ENCODE measurements at regions not wholly inside any gene's neighbourhood (a gene's known extent, or its start where the extent isn't known, plus 50 kb on each side); places are given as distances from the start of the nearest gene placed in this dataset.

DNA sequence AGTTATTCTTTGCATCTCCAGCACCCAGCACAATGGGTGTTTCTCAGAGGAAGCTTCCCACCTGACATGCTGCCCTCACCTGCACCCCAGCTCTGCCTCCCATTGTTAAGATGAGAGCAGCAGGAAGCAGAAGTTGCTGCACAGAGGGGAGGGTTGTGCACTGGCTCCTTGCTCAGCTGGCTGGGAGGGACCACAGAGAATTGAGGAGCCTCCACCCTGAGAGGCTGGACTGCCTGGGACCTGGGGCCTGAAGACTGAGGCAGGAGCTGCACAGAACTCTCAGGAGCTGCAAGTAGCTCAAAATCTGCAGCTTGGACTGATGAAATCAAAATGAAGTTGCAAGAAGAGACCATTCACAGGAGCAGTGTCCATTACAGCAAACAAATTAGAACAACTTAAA, 222.3 kb upstream of the LINGO1 start:
- Histone ChIP-seq H3K4me1 (ENCODE audit: control insufficient read depth in 1 of 2, extremely low read depth in 1 of 2, insufficient read depth in 2 of 2, low read length in 2 of 2) (no peaks in the 10 kb centered on the region), H3K9me3 (no peaks in the 10 kb centered on the region), H3K4me3 (ENCODE audit: control insufficient read depth in 1 of 2, extremely low read depth in 1 of 2, low read length in 1 of 2) (no peak overlapping the region), H3K27me3 (replicated peaks in 1 of 2; ENCODE audit: control insufficient read depth in 2 of 2, extremely low read depth in 1 of 2, insufficient read depth in 2 of 2, low read length in 1 of 2) (peaks cover 2 to 33% of the 10 kb centered on the region in 2 experiments), H3K36me3 (ENCODE audit: control insufficient read depth in 2 of 2, extremely low read depth in 1 of 2, insufficient read depth in 1 of 2, low read length in 1 of 2) (no peaks in the 10 kb centered on the region), H3K27ac (ENCODE audit: low read length) (no peak overlapping the region)
- ChIA-PET POLR2A (no interaction called here), CTCF (no interaction called here)
- H3K4me3 Mint-ChIP-seq, result no peak overlapping the region
- peaks cover 19 to 33% of the 10 kb centered on the region in 2 donors for H3K27me3 Mint-ChIP-seq
- H3K4me1 Mint-ChIP-seq, result no peaks in the 10 kb centered on the region
- H3K9me3 Mint-ChIP-seq, result peaks cover 0 to 4% (median 0%) of the 10 kb centered on the region in 3 donors
- H3K36me3 Mint-ChIP-seq, result no peaks in the 10 kb centered on the region
- DNase-seq (no peak), ATAC-seq (replicated peaks in 1 of 4) (no peak)
- no peak overlapping the region for H3K27ac Mint-ChIP-seq

DNA sequence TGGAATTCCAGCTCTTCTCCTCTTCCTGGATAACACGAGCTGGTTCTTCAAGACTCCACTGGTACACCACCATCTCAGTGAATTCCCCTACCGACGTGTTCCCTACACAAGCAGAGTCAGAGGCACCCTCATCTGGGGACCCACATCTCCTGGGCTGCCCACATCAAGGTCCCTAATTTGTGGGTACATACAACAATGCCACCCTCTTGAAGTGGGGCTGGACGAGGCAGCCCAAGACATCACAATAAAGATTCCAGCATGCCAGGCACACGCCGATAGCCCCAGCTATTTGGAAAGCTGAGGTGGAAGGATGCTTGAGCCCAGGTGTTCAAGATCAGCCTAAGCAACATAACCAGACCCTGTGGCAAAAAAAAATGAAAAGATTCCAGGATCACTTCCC, 221.2 kb upstream of the LINGO1 start:
- no peaks in the 10 kb centered on the region for H3K4me1 Mint-ChIP-seq
- no peak overlapping the region for H3K27ac ChIP-seq (ENCODE audit: low read length)
- H3K4me3 ChIP-seq (ENCODE audit: control insufficient read depth in 1 of 2, extremely low read depth in 1 of 2, low read length in 1 of 2), result no peak overlapping the region
- no peak overlapping the region for H3K4me3 Mint-ChIP-seq
- peaks cover 0 to 9% (median 0%) of the 10 kb centered on the region in 3 donors for H3K9me3 Mint-ChIP-seq
- no peaks in the 10 kb centered on the region for H3K4me1 ChIP-seq (ENCODE audit: control insufficient read depth in 1 of 2, extremely low read depth in 1 of 2, insufficient read depth in 2 of 2, low read length in 2 of 2)
- WGBS (ENCODE audit: insufficient coverage), result 75% methylated on average over 2 of the region's 6 CpGs
- ChIA-PET POLR2A (no interaction called here), CTCF (no interaction called here)
- no peaks in the 10 kb centered on the region for H3K36me3 Mint-ChIP-seq
- no peaks in the 10 kb centered on the region for H3K9me3 ChIP-seq
- no peaks in the 10 kb centered on the region for H3K36me3 ChIP-seq (ENCODE audit: control insufficient read depth in 2 of 2, extremely low read depth in 1 of 2, insufficient read depth in 1 of 2, low read length in 1 of 2)
- H3K27me3 Mint-ChIP-seq, result peaks cover 21 to 37% of the 10 kb centered on the region in 2 donors
- H3K27me3 ChIP-seq (replicated peaks in 1 of 2; ENCODE audit: control insufficient read depth in 2 of 2, extremely low read depth in 1 of 2, insufficient read depth in 2 of 2, low read length in 1 of 2), result peaks cover 2 to 33% of the 10 kb centered on the region in 2 experiments
- ATAC-seq (replicated peaks in 1 of 4) (no peak), DNase-seq (no peak)
- H3K27ac Mint-ChIP-seq, result no peak overlapping the region

DNA sequence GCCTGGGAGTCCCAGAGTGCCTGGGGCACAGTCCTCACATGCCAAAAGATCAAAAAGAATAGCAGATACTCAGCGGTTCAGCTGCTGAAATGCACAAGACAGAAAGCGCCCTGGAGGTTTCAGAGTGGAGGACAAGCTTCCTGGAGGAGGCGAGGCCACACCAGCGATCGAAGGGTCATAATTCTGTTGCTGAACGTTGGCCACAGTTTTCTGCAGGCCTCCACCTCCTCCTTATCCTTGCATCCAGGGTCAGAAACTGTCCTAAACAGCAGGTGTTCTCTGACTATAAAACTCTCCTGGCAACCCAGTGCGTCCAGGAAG, 220.3 kb upstream of the LINGO1 start:
- Mint-ChIP-seq H3K36me3 (no peaks in the 10 kb centered on the region), H3K27ac (no peak overlapping the region), H3K4me1 (no peaks in the 10 kb centered on the region), H3K4me3 (no peak overlapping the region), H3K27me3 (peaks cover 26 to 41% of the 10 kb centered on the region in 2 donors), H3K9me3 (peaks cover 0 to 11% (median 0%) of the 10 kb centered on the region in 3 donors)
- no peaks in the 10 kb centered on the region for H3K36me3 ChIP-seq (ENCODE audit: control insufficient read depth in 2 of 2, extremely low read depth in 1 of 2, insufficient read depth in 1 of 2, low read length in 1 of 2)
- no peaks in the 10 kb centered on the region for H3K4me1 ChIP-seq (ENCODE audit: control insufficient read depth in 1 of 2, extremely low read depth in 1 of 2, insufficient read depth in 2 of 2, low read length in 2 of 2)
- POLR2A ChIA-PET, result no interaction called here
- H3K9me3 ChIP-seq, result no peaks in the 10 kb centered on the region
- H3K4me3 ChIP-seq (ENCODE audit: control insufficient read depth in 1 of 2, extremely low read depth in 1 of 2, low read length in 1 of 2), result no peak overlapping the region
- CTCF ChIA-PET, result no interaction called here
- H3K27ac ChIP-seq (ENCODE audit: low read length), result no peak overlapping the region
- WGBS (ENCODE audit: insufficient coverage), result 78% methylated on average over 7 of the region's 7 CpGs
- H3K27me3 ChIP-seq (replicated peaks in 1 of 2; ENCODE audit: control insufficient read depth in 2 of 2, extremely low read depth in 1 of 2, insufficient read depth in 2 of 2, low read length in 1 of 2), result peaks cover 2 to 33% of the 10 kb centered on the region in 2 experiments
- DNase-seq, result no peak
- no peak for ATAC-seq (replicated peaks in 1 of 4)

DNA sequence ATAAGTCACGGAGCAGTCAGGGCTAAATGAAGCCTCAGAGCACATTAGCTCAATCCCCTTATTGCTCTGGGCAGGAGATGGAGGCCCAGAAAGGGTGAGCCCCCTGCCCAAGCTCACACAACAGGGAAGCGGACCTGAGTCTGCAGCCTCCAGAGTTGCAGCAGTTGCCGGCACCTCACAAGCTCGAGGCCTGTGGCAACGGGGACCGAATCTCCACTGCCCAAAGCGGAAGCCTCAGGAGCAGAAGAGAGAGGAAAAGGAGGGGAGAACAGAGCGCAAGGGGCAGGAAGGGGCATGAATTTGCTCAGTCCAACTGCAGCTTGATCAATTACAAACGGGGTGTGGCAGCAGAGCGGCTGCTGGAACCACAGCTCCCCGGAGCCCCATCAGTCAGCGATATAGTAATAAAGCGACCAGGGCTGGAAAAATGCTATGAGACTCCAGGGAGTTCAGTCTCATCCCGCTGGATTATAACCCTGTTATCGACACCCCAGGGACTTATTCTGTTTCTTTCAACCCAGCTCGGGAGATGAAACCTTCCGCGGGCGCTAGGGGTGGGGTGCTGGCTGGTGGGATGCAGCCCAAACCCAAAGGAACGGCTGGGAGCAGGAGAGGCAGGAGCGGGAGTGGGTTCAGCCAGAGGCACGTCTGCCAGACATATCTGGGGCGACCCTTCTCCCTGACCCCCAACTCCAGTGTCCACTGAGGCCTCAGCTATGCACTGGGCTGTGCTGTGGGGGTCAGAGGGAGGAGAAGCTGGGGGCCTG, 219.7 kb upstream of the LINGO1 start:
- H3K27ac ChIP-seq (ENCODE audit: low read length), result no peak overlapping the region
- WGBS (ENCODE audit: insufficient coverage), result 69% methylated on average over 16 of the region's 23 CpGs
- ATAC-seq (replicated peaks in 1 of 4) (no peak), DNase-seq (no peak)
- H3K27me3 ChIP-seq (replicated peaks in 1 of 2; ENCODE audit: control insufficient read depth in 2 of 2, extremely low read depth in 1 of 2, insufficient read depth in 2 of 2, low read length in 1 of 2), result peaks cover 2 to 31% of the 10 kb centered on the region in 2 experiments
- ChIA-PET POLR2A (no interaction called here), CTCF (no interaction called here)
- Mint-ChIP-seq H3K9me3 (peaks cover 0 to 11% (median 0%) of the 10 kb centered on the region in 3 donors), H3K36me3 (no peaks in the 10 kb centered on the region), H3K27ac (no peak overlapping the region), H3K27me3 (peaks cover 29 to 41% of the 10 kb centered on the region in 2 donors), H3K4me1 (no peaks in the 10 kb centered on the region), H3K4me3 (no peak overlapping the region)
- no peaks in the 10 kb centered on the region for H3K4me1 ChIP-seq (ENCODE audit: control insufficient read depth in 1 of 2, extremely low read depth in 1 of 2, insufficient read depth in 2 of 2, low read length in 2 of 2)
- H3K36me3 ChIP-seq (ENCODE audit: control insufficient read depth in 2 of 2, extremely low read depth in 1 of 2, insufficient read depth in 1 of 2, low read length in 1 of 2), result no peaks in the 10 kb centered on the region
- H3K4me3 ChIP-seq (ENCODE audit: control insufficient read depth in 1 of 2, extremely low read depth in 1 of 2, low read length in 1 of 2), result no peak overlapping the region
- H3K9me3 ChIP-seq, result no peaks in the 10 kb centered on the region

DNA sequence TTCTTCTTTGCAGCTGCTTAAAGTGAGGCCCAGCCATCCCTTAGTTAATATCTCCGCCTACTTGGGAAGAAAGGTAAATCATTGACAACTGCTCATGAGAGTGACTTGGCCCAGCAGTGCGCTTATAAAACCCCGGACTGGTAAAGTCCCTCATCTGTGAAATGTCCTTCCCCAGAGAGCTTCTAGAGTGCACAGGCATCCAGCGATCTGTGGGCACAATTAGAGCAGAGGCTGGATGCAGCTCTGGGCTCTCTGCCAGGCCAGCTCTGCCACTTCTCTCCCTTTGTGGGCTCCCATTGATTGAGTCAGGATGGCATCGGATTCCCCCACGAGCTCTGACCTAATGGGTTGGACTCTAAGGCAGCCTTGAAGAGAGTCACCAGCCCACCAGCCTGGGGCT, 219.0 kb upstream of the LINGO1 start:
- no peak for DNase-seq
- no peaks in the 10 kb centered on the region for H3K36me3 Mint-ChIP-seq
- Histone ChIP-seq H3K4me3 (ENCODE audit: control insufficient read depth in 1 of 2, extremely low read depth in 1 of 2, low read length in 1 of 2) (no peak overlapping the region), H3K36me3 (ENCODE audit: control insufficient read depth in 2 of 2, extremely low read depth in 1 of 2, insufficient read depth in 1 of 2, low read length in 1 of 2) (no peaks in the 10 kb centered on the region), H3K4me1 (ENCODE audit: control insufficient read depth in 1 of 2, extremely low read depth in 1 of 2, insufficient read depth in 2 of 2, low read length in 2 of 2) (no peaks in the 10 kb centered on the region), H3K27ac (ENCODE audit: low read length) (no peak overlapping the region), H3K27me3 (replicated peaks in 1 of 2; ENCODE audit: control insufficient read depth in 2 of 2, extremely low read depth in 1 of 2, insufficient read depth in 2 of 2, low read length in 1 of 2) (peaks cover 2 to 24% of the 10 kb centered on the region in 2 experiments), H3K9me3 (no peaks in the 10 kb centered on the region)
- peaks cover 0 to 11% (median 0%) of the 10 kb centered on the region in 3 donors for H3K9me3 Mint-ChIP-seq
- no peaks in the 10 kb centered on the region for H3K4me1 Mint-ChIP-seq
- no peak overlapping the region for H3K4me3 Mint-ChIP-seq
- no peak for ATAC-seq (replicated peaks in 1 of 4)
- WGBS (ENCODE audit: insufficient coverage), result 96% methylated on average over 5 of the region's 6 CpGs
- CTCF ChIA-PET, result no interaction called here
- POLR2A ChIA-PET, result no interaction called here
- H3K27me3 Mint-ChIP-seq, result peaks cover 32 to 41% of the 10 kb centered on the region in 2 donors
- H3K27ac Mint-ChIP-seq, result no peak overlapping the region

DNA sequence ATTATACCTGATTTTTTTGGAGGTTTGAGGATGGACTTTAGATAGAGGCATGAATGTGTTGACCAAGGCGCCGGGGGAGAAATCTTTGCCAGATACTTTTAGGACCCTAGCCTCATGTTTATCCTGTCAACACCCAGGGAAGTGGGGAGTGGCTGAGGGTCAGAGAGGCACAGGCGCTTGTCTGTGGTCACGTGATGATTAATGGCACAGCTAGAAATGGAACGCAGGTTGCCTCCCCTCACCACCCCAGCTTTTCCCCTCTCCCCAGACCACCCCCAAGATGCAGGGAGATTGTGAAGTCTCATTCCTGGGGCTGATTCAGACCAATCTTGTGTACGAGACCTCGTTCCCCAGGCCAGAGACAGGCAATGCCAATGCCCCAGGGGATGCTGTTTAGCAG, 218.4 kb upstream of the LINGO1 start:
- Histone ChIP-seq H3K4me3 (ENCODE audit: control insufficient read depth in 1 of 2, extremely low read depth in 1 of 2, low read length in 1 of 2) (no peak overlapping the region), H3K36me3 (ENCODE audit: control insufficient read depth in 2 of 2, extremely low read depth in 1 of 2, insufficient read depth in 1 of 2, low read length in 1 of 2) (no peaks in the 10 kb centered on the region), H3K9me3 (no peaks in the 10 kb centered on the region), H3K4me1 (ENCODE audit: control insufficient read depth in 1 of 2, extremely low read depth in 1 of 2, insufficient read depth in 2 of 2, low read length in 2 of 2) (no peaks in the 10 kb centered on the region), H3K27me3 (replicated peaks in 1 of 2; ENCODE audit: control insufficient read depth in 2 of 2, extremely low read depth in 1 of 2, insufficient read depth in 2 of 2, low read length in 1 of 2) (peaks cover 2 to 24% of the 10 kb centered on the region in 2 experiments), H3K27ac (ENCODE audit: low read length) (no peak overlapping the region)
- H3K36me3 Mint-ChIP-seq, result no peaks in the 10 kb centered on the region
- peaks cover 0 to 11% (median 0%) of the 10 kb centered on the region in 3 donors for H3K9me3 Mint-ChIP-seq
- H3K27ac Mint-ChIP-seq, result no peak overlapping the region
- H3K4me1 Mint-ChIP-seq, result no peaks in the 10 kb centered on the region
- peaks cover 38 to 44% of the 10 kb centered on the region in 2 donors for H3K27me3 Mint-ChIP-seq
- ATAC-seq (replicated peaks in 1 of 4), result no peak
- ChIA-PET POLR2A (no interaction called here), CTCF (no interaction called here)
- H3K4me3 Mint-ChIP-seq, result no peak overlapping the region
- no peak for DNase-seq
- 57% methylated on average over 2 of the region's 7 CpGs for WGBS (ENCODE audit: insufficient coverage)

DNA sequence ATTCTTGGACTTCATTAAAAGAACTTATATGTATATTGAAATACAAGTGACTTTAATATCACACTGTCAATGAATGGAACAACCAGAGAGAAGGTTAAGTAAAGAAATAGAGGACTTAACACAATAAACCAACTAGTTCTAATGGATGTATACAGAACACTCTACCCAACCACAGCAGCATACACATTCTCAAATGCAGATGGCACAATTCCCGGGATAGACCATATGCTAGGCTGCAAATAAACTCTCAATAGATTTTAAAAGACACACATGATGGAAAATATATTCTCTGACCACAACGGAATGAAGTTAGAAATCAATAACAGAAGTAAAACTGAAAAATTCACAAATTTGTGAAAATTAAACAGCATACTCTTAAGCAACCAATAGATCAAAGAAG, 214.3 kb upstream of the LINGO1 start:
- CTCF ChIA-PET, result no interaction called here
- Mint-ChIP-seq H3K9me3 (peaks cover 3 to 20% (median 4%) of the 10 kb centered on the region in 3 donors), H3K4me3 (no peak overlapping the region), H3K4me1 (no peaks in the 10 kb centered on the region), H3K36me3 (peaks cover 3% of the 10 kb centered on the region), H3K27me3 (peaks cover 44% of the 10 kb centered on the region in 2 donors), H3K27ac (no peak overlapping the region)
- Histone ChIP-seq H3K4me1 (ENCODE audit: control insufficient read depth in 1 of 2, extremely low read depth in 1 of 2, insufficient read depth in 2 of 2, low read length in 2 of 2) (no peaks in the 10 kb centered on the region), H3K27ac (ENCODE audit: low read length) (no peak overlapping the region), H3K36me3 (ENCODE audit: control insufficient read depth in 2 of 2, extremely low read depth in 1 of 2, insufficient read depth in 1 of 2, low read length in 1 of 2) (no peaks in the 10 kb centered on the region), H3K4me3 (ENCODE audit: control insufficient read depth in 1 of 2, extremely low read depth in 1 of 2, low read length in 1 of 2) (no peak overlapping the region), H3K27me3 (replicated peaks in 1 of 2; ENCODE audit: control insufficient read depth in 2 of 2, extremely low read depth in 1 of 2, insufficient read depth in 2 of 2, low read length in 1 of 2) (peaks cover 0 to 17% of the 10 kb centered on the region in 2 experiments), H3K9me3 (no peaks in the 10 kb centered on the region)
- no CpG with 5 or more reads among the region's 2 CpGs for WGBS (ENCODE audit: insufficient coverage)
- no peak for DNase-seq
- POLR2A ChIA-PET, result no interaction called here
- ATAC-seq (replicated peaks in 1 of 4), result no peak

Data from T-cell (primary cell).